ENCODE measurements at regions not wholly inside any gene's neighbourhood (a gene's known extent, or its start where the extent isn't known, plus 50 kb on each side); places are given as distances from the start of the nearest gene placed in this dataset.
A peak's percentile ranks its signal among the peaks of the same experiment; 100 is the strongest.

GRCh38 chr15:66936109-66936860 lies 129.1 kb upstream of the SMAD3 start:
- in situ Hi-C loops (cut with MboI; ENCODE audit: low pct_ligation_motif_present in 1 of 4, low pct_unique_long_range_greater_than_20kb in 1 of 4, low sequenced_read_pairs in 3 of 4), result loop anchor here in 1 of 4 donors (25.0 kb wide), 2 partner anchors 501 to 901 kb away; partner anchors contain the start of genes RNU6-1 and SKOR1
- peak overlapping the region; percentile 11 to 40 (median 22) for H3K4me3 ChIP-seq

GRCh38 chr15:66936861-66937582 lies 128.4 kb upstream of the SMAD3 start:
- peak overlapping the region in 1 of 4 donors; percentile 44 for H3K27ac ChIP-seq
- intact Hi-C loops (cut with DNase I; ENCODE audit: low total_unique reads), result no loop called here
- H3K4me3 ChIP-seq, result peak overlapping the region in 2 of 4 donors; percentile 14 to 40
- WGBS, 2 donors (ENCODE audit: low coverage in 1 of 2), result 70% methylated on average over 8 of the region's 8 CpGs; no CpG with 5 or more reads in 1 of the 2 donors
- DNase-seq, result no peak
- H3K9me3 ChIP-seq, result no peaks in the 10 kb centered on the region
- H3K4me1 ChIP-seq, result peaks cover 0 to 11% (median 8%) of the 10 kb centered on the region in 4 donors
- in situ Hi-C loops (cut with MboI; ENCODE audit: low pct_ligation_motif_present in 1 of 4, low pct_unique_long_range_greater_than_20kb in 1 of 4, low sequenced_read_pairs in 3 of 4), result loop anchor here in 1 of 4 donors (25.0 kb wide), 2 partner anchors 500 to 900 kb away; partner anchors contain the start of genes RNU6-1 and SKOR1
- TF ChIP-seq POLR2A (IDR thresholded peaks at IDR 0.05), result no peak
- no peak for TF ChIP-seq POLR2AphosphoS5 (IDR thresholded peaks at IDR 0.05)
- no peak for TF ChIP-seq EP300 (IDR thresholded peaks at IDR 0.05; ENCODE audit: low read depth)
- no peak for TF ChIP-seq CTCF (IDR thresholded peaks at IDR 0.05)
- no peaks in the 10 kb centered on the region for H3K36me3 ChIP-seq
- H3K27me3 ChIP-seq, result no peaks in the 10 kb centered on the region

More at GRCh38 chr15:66936109-66936860, 129.1 kb upstream of the SMAD3 start:
- Histone ChIP-seq H3K27ac (peak overlapping the region in 3 of 4 donors; percentile 40 to 50 (median 44)), H3K27me3 (no peaks in the 10 kb centered on the region), H3K36me3 (no peaks in the 10 kb centered on the region), H3K9me3 (no peaks in the 10 kb centered on the region), H3K4me1 (peaks cover 2 to 18% (median 15%) of the 10 kb centered on the region in 4 donors)
- DNase-seq, result no peak
- TF ChIP-seq CTCF (IDR thresholded peaks at IDR 0.05) (no peak), EP300 (IDR thresholded peaks at IDR 0.05; ENCODE audit: low read depth) (no peak), POLR2A (IDR thresholded peaks at IDR 0.05) (no peak), POLR2AphosphoS5 (IDR thresholded peaks at IDR 0.05) (peak in 2 of 3 donors; percentile 28 to 33)
- intact Hi-C loops (cut with DNase I; ENCODE audit: low total_unique reads), result no loop called here
- 50 to 66% methylated on average over 1 to 25 of the region's 25 CpGs for WGBS, 2 donors (ENCODE audit: low coverage in 1 of 2)

GRCh38 chr15:66937588-66937987 lies 127.8 kb upstream of the SMAD3 start:
- intact Hi-C loops (cut with DNase I; ENCODE audit: low total_unique reads), result no loop called here

More at GRCh38 chr15:66937588-66937987, 127.8 kb upstream of the SMAD3 start:
- no peaks in the 10 kb centered on the region for H3K9me3 ChIP-seq
- H3K36me3 ChIP-seq, result no peaks in the 10 kb centered on the region
- no peak for DNase-seq
- in situ Hi-C loops (cut with MboI; ENCODE audit: low pct_ligation_motif_present in 1 of 4, low pct_unique_long_range_greater_than_20kb in 1 of 4, low sequenced_read_pairs in 3 of 4), result loop anchor here in 1 of 4 donors (25.0 kb wide), 2 partner anchors 500 to 900 kb away; partner anchors contain the start of genes RNU6-1 and SKOR1
- H3K4me1 ChIP-seq, result peaks cover 0 to 5% (median 2%) of the 10 kb centered on the region in 4 donors
- no peak overlapping the region for H3K4me3 ChIP-seq
- no peak overlapping the region for H3K27ac ChIP-seq
- no peak for TF ChIP-seq CTCF (IDR thresholded peaks at IDR 0.05)
- 82% methylated on average over 3 of the region's 3 CpGs; no CpG with 5 or more reads in 1 of the 2 donors for WGBS, 2 donors (ENCODE audit: low coverage in 1 of 2)
- no peaks in the 10 kb centered on the region for H3K27me3 ChIP-seq

All from transverse colon (tissue), 4 donors.